Renal pelvis (tissue), 1 donor: ENCODE measurements at regions not wholly inside any gene's neighbourhood (a gene's known extent, or its start where the extent isn't known, plus 50 kb on each side); places are given as distances from the start of the nearest gene placed in this dataset.
"Not testable (repeated sequence)": the region's sequence is repeated elsewhere in the genome, so short reads cannot be mapped to it uniquely, and the experiment has no call there.

Source experiments
- DNase-seq: peaks from one replicate; pipeline ENCODE4 v3.0.0-alpha.2; 2013

- no peak for DNase-seq
These were observed 54.4 kb upstream of the LGR5 start for GRCh38 chr12:71385155-71385554.

- not testable (repeated sequence) for DNase-seq
These were observed 62.8 kb upstream of the LGR5 start for GRCh38 chr12:71376711-71377355.

GRCh38 chr12:71371122-71371521 lies 68.5 kb upstream of the LGR5 start:
- no peak for DNase-seq

DNA sequence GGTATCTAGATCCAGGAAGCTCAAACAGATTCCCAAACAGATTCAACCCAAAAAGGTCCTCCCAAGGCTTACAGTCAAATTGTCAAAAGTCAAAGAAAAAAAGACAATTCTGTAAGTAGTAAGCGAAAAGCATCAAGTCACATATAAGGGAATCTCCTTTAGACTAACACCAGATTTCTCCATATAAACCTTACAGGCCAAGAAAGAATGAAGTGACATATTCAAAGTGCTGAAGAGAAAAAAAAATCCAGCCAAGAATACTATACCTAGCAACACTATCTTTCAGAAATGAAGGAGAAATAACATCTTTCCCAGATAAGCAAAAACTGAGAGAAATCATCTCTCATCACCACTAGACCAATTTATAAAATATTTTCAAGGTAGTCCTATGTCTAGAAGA lies 79.6 kb upstream of the LGR5 start:
- DNase-seq = no peak

DNA sequence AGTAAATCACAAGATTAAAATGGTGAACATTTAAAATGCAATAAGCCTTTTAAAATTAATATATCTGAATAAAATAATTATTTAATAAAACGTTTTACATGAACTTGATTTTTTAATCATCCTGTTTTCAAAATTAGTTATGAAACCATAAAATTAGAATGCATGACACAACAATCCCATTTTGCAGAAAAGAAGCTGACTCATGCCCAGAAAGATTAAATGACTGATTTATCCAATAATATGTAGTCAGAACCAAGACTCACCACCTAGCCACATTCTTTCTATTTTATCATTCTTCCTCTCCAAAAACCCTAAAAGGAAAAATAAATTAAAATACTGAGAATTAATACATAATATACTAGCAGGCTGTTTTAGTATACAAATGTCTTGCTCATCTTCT lies 83.0 kb upstream of the LGR5 start:
- DNase-seq = no peak

- DNase-seq = no peak
These were observed 84.7 kb upstream of the LGR5 start for GRCh38 chr12:71354871-71355270.

- DNase-seq = no peak
These were observed 86.0 kb upstream of the LGR5 start for GRCh38 chr12:71353607-71354006.

DNA sequence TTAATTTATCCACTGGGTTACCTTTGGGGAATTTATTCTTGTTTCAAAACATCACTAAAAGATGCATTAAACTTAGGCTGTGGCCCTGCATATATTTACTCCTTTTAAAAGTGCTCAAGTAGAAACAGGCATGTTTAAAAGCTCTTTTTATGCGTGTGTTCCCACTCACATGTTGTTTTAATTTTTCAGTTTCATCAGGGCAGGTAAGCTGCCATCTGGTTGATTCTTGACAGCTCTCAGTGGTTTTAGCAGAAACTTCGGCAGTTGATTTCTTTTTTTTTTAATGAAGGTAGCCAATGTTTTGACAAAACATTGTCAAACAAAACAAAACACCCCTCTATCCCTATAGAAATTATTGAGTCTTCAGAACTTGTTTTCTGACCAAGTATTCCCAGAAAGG lies 89.6 kb upstream of the LGR5 start:
- DNase-seq = no peak

DNA sequence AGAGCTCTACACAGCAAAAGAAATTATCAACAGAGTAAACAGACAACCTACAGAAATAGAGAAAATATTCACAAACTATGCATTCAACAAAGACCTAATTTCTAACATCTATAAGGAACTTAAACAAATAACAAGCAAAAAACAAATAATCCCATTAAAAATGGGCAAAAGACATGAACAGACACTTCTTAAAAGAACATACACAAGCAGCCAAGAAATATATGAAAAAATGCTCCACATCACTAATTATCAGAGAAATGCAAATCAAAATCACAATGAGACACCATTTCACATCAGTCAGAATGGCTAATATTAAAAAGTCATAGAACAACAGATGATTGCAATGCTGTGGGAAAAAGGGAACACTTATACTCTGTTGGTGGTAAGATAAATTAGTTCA lies 100.7 kb upstream of the LGR5 start:
- no peak for DNase-seq

- DNase-seq = no peak
These were observed 103.7 kb upstream of the LGR5 start for GRCh38 chr12:71335963-71336257.

DNA sequence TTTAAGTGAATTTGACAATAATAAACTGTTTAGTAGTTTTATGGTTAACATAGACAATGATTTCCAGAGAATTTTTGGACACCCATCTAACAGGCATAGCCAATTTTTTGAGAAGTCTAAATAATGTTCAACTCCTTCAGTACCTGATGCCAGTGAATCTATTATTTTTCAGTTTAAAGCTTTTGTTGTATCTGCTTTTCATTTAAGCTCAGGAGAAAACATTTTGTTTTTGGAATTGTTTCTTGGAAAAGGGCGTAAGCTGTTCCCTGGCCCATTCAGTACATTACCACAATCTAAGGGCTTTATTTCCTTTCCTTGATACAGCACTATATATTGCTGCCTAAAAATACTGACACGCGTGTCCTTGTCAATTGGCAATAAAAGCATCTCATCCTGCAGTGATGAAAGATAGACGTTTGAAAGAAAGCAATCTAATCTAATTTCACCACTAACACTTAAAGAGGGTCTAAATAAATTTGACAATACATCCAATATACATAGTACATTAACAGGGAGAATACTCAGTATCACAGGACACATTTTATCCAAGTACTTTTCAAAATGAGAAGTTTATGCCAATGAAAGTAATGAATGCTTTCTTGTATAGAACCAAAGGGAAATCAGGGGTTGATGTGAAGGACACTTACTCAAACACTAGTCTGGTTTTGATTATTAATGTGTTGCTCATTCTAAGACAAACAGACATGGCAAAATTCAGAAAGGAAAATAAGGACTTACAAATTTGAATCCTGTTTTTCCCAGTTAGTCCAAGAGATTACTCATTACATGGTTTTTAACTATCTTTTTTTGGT lies 104.2 kb upstream of the LGR5 start:
- DNase-seq = no peak

DNA sequence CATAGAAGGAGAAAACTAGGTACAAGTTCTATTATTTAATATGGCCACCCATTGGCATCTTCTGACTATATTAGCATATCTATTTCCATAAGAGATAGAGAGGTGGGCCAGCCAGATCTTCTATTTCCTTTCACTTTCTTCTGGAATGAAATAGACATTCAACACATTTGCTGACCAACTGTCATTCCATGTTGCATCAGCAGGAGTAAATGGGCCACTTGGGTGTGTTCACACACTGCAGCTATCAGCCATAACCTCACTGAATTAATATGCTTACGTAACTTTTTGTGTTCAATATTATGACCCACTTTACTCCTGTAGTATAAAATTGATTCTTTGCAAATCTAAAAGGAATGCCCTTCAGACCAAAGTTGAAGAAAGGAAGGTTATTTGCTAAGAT lies 106.2 kb upstream of the LGR5 start:
- DNase-seq = no peak

DNA sequence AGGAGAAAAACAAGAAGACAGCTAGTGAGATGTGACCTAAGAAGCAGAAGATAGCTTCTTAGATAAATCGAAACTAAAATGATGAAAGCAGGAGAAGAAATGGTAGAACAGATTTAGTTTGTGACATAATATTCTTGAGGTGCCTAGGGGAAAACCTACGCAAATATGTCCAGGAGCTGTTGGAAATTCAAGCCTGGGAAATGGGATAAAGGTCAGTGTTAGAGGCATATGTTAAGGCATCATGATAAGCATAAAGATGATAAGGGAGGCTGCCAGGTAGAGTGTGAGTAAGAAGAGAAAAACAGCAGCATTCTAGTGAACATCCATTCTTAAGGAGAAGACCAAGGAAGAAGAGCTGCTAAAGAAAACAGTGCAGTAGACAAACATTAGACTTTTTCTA lies 109.6 kb upstream of the LGR5 start:
- DNase-seq = no peak

- no peak for DNase-seq
These were observed 118.1 kb upstream of the LGR5 start for GRCh38 chr12:71321531-71321930.

GRCh38 chr12:71321130-71321529 lies 118.5 kb upstream of the LGR5 start:
- DNase-seq = no peak

DNA sequence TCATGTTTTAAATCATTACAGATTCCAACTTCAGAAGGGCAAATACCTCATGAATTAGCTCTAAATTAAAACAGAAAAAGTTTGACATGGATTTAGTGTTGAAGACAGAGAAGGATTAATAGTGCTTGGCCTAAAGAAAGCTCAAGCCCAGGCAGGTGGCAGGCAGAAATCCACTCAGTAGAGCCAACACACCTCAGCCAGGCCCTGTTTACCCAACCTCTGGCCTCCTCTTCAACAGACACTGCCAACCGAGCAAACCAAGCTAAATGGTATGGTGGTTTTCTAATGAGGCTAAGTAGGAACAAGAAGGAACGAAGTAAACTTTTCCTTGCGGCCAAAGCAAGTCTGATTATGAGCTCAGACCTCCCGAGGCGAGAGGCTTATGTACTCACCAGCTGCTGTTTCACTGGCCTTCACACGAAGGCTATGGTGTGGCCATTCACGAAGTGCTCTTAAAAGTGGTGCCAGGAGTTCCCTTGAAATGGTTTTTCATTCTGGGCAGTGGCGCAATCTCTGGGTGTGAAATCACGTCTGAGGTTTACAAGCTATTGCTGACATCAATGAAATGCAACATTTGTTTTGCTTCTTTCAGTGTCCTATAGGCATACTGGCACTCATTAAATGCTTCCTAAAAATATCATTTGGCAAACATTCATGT lies 124.1 kb upstream of the LGR5 start:
- no peak for DNase-seq

- no peak for DNase-seq
These were observed 126.7 kb upstream of the LGR5 start for GRCh38 chr12:71312768-71313403.

DNA sequence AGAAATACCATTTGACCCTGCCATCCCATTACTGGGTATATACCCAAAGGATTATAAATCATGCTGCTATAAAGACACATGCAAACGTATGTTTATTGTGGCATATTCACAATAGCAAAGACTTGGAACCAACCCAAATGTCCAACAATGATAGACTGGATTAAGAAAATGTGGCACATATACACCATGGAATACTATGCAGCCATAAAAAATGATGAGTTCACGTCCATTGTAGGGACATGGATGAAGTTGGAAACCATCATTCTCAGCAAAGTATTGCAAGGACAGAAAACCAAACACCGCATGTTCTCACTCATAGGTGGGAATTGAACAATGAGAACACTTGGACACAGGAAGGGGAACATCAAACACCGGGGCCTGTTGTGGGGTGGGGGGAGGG lies 128.0 kb upstream of the LGR5 start:
- not testable (repeated sequence) for DNase-seq

- DNase-seq = no peak
These were observed 132.8 kb upstream of the LGR5 start for GRCh38 chr12:71306808-71307207.

- no peak for DNase-seq
These were observed 135.3 kb upstream of the LGR5 start for GRCh38 chr12:71304306-71304705.

GRCh38 chr12:71303199-71303598 lies 136.4 kb upstream of the LGR5 start:
- no peak for DNase-seq

DNA sequence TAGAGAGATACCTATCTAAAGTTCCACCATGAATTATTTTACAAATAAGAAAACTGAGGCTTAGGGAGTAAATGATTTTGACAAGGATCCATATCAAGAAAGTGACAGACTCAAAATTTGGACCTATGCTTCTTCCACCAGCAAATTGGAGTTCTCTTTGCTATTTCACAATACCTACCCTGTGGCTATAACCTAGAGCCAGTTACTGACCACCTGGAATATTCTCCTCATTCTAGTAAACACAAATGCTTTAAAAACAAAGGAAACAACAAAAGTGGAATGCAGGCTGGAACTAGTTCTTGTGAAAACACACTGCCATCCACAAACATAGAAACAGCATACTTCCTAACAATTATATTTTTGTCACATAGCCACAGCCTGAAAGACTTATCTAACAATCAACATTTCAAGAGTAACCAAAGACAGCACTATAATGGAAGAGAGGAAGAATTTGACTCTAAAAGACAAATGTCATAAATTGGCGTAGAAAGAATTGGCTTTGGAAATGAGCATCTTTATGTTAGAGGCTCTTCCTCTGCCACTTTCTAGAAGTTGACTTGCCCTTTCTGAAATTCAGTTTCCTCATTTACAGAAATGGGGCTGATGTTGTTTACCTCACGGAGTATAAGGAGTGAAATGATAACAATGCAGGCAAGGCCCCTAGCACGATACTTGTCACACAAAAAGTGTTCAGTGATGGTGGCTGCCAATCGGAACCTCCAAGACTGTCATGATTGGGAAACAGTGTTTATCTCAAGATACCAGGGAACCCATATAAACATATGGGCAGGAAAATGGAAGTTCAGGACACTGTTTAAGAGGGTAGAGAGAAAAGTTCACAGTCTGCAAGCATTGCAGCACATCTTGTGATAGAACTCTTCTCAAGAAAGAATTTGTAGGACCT lies 138.6 kb upstream of the LGR5 start:
- no peak for DNase-seq
